ENCODE measurements at regions not wholly inside any gene's neighbourhood (a gene's known extent, or its start where the extent isn't known, plus 50 kb on each side); places are given as distances from the start of the nearest gene placed in this dataset.

DNA sequence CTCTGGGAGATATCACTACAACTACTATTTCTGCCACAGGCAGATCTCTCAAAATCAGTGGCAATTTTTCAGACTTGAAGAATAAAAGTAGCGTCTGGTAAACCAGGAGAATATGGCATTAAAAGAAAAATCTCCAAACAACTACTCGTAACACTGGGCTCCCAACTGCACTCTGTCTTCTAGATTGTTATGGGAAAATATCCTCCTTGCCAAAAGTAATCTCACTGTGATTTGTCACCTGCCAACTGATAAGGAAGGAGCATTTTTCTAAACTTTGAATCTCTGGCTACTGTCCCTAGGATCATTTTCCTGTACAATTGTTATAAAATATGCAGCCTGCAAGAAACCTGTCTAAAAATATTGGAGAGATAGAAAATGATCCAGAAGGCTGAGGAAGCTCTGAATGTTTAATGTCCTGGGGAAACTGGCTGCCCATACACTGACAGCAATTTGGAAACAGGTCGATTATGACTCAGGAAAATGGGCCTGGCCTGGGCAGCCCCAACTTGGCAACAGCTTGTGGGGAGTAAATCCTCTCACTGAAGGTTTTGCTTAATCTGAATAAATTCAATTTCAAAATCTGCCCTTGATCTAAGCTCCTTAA lies 90.5 kb upstream of the DBX1 start:
- no peak for ATAC-seq (ENCODE audit: insufficient read depth, low read depth)
- no peak overlapping the region for H2AFZ ChIP-seq (ENCODE audit: low read depth, low read length)
- no peaks in the 10 kb centered on the region for H3K36me3 ChIP-seq (ENCODE audit: insufficient read depth, low read length)
- H3K27ac ChIP-seq (ENCODE audit: low read length), result no peak overlapping the region
- H3K4me3 ChIP-seq (ENCODE audit: low read depth in 1 of 2, low read length in 2 of 2), result no peak overlapping the region
- no peaks in the 10 kb centered on the region for H3K9me3 ChIP-seq (ENCODE audit: insufficient read depth, low read length, severe bottlenecking)
- TF ChIP-seq, protein P1, sequence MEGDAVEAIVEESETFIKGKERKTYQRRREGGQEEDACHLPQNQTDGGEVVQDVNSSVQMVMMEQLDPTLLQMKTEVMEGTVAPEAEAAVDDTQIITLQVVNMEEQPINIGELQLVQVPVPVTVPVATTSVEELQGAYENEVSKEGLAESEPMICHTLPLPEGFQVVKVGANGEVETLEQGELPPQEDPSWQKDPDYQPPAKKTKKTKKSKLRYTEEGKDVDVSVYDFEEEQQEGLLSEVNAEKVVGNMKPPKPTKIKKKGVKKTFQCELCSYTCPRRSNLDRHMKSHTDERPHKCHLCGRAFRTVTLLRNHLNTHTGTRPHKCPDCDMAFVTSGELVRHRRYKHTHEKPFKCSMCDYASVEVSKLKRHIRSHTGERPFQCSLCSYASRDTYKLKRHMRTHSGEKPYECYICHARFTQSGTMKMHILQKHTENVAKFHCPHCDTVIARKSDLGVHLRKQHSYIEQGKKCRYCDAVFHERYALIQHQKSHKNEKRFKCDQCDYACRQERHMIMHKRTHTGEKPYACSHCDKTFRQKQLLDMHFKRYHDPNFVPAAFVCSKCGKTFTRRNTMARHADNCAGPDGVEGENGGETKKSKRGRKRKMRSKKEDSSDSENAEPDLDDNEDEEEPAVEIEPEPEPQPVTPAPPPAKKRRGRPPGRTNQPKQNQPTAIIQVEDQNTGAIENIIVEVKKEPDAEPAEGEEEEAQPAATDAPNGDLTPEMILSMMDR (IDR thresholded peaks at IDR 0.05; ENCODE audit: borderline replicate concordance, extremely low read depth, low read length, poor library complexity, severe bottlenecking), result no peak
- no peak for TF ChIP-seq EZH2 (IDR thresholded peaks at IDR 0.05; ENCODE audit: borderline replicate concordance, low read depth, low read length, severe bottlenecking)
- H3K9ac ChIP-seq (ENCODE audit: low read depth, low read length), result no peak overlapping the region
- DNase-seq, result no peak
- peaks cover 3% of the 10 kb centered on the region for H3K27me3 ChIP-seq (ENCODE audit: insufficient read depth, low read length, poor library complexity)
- H3K4me1 ChIP-seq (ENCODE audit: insufficient read depth, low read length), result no peaks in the 10 kb centered on the region
- no peaks in the 10 kb centered on the region for H3K79me2 ChIP-seq (ENCODE audit: insufficient read depth, low read length)
- H4K20me1 ChIP-seq (ENCODE audit: insufficient read depth, low read length), result no peaks in the 10 kb centered on the region
- no peak overlapping the region for H3K4me2 ChIP-seq (ENCODE audit: insufficient read depth, low read length)

DNA sequence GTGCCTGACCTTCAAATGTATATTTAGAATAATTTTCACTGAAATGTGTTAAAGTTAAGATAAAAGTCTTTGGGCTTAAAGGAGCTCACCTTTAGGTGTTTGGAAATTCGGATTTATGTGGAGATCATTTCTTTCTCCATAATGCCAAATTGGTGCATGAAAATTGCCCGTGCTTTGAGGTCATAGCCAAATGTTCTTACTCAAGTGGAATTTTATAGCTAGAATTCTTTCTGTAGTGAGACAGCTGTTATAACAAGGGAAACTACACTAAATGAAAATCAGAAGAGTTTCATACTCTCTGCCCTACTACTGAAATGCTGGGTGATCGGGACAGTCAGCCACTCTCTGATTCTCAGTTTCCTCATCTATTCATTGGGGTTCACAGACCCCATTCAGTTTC lies 89.5 kb upstream of the DBX1 start:
- no peak for TF ChIP-seq EZH2 (IDR thresholded peaks at IDR 0.05; ENCODE audit: borderline replicate concordance, low read depth, low read length, severe bottlenecking)
- TF ChIP-seq, protein P1 (IDR thresholded peaks at IDR 0.05; ENCODE audit: borderline replicate concordance, extremely low read depth, low read length, poor library complexity, severe bottlenecking), result no peak
- ATAC-seq (ENCODE audit: insufficient read depth, low read depth) (no peak), DNase-seq (no peak)
- Histone ChIP-seq H3K9me3 (ENCODE audit: insufficient read depth, low read length, severe bottlenecking) (no peaks in the 10 kb centered on the region), H3K4me2 (ENCODE audit: insufficient read depth, low read length) (no peak overlapping the region), H4K20me1 (ENCODE audit: insufficient read depth, low read length) (no peaks in the 10 kb centered on the region), H3K27ac (ENCODE audit: low read length) (no peak overlapping the region), H3K9ac (ENCODE audit: low read depth, low read length) (no peak overlapping the region), H3K4me3 (ENCODE audit: low read depth in 1 of 2, low read length in 2 of 2) (no peak overlapping the region), H3K4me1 (ENCODE audit: insufficient read depth, low read length) (no peaks in the 10 kb centered on the region), H3K36me3 (ENCODE audit: insufficient read depth, low read length) (no peaks in the 10 kb centered on the region), H3K79me2 (ENCODE audit: insufficient read depth, low read length) (no peaks in the 10 kb centered on the region), H2AFZ (ENCODE audit: low read depth, low read length) (no peak overlapping the region), H3K27me3 (ENCODE audit: insufficient read depth, low read length, poor library complexity) (peaks cover 3% of the 10 kb centered on the region)

DNA sequence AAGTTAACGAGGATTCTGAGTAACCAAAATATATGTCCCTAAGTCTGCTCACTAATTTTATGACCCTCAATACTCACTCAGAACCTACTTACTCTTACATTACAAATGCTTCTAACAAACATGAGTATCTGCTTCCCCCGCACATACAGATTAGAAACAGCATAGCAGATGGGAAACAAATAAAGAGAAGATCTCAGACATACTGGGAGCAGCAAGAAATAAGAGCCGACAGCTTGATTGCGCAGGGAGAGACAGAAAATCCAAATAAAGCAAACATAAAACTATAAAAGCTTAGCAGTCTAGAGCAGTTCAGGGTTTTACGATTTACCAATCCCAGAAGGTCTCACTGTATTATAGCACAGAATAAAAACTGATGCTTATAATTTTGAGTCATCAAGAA lies 89.1 kb upstream of the DBX1 start:
- Histone ChIP-seq H3K9ac (ENCODE audit: low read depth, low read length) (no peak overlapping the region), H4K20me1 (ENCODE audit: insufficient read depth, low read length) (no peaks in the 10 kb centered on the region), H3K9me3 (ENCODE audit: insufficient read depth, low read length, severe bottlenecking) (no peaks in the 10 kb centered on the region), H3K27me3 (ENCODE audit: insufficient read depth, low read length, poor library complexity) (peaks cover 3% of the 10 kb centered on the region), H3K27ac (ENCODE audit: low read length) (no peak overlapping the region), H3K79me2 (ENCODE audit: insufficient read depth, low read length) (no peaks in the 10 kb centered on the region), H3K4me1 (ENCODE audit: insufficient read depth, low read length) (no peaks in the 10 kb centered on the region), H3K4me2 (ENCODE audit: insufficient read depth, low read length) (no peak overlapping the region), H2AFZ (ENCODE audit: low read depth, low read length) (no peak overlapping the region), H3K4me3 (ENCODE audit: low read depth in 1 of 2, low read length in 2 of 2) (no peak overlapping the region), H3K36me3 (ENCODE audit: insufficient read depth, low read length) (no peaks in the 10 kb centered on the region)
- TF ChIP-seq EZH2 (IDR thresholded peaks at IDR 0.05; ENCODE audit: borderline replicate concordance, low read depth, low read length, severe bottlenecking), result no peak
- TF ChIP-seq, protein P1 (IDR thresholded peaks at IDR 0.05; ENCODE audit: borderline replicate concordance, extremely low read depth, low read length, poor library complexity, severe bottlenecking), result no peak
- ATAC-seq (ENCODE audit: insufficient read depth, low read depth) (no peak), DNase-seq (no peak)
